Activated CD8-positive, alpha-beta memory T cell treated with anti-CD3 and anti-CD28 coated beads for 36 hours (primary cell): ENCODE measurements at regions not wholly inside any gene's neighbourhood (a gene's known extent, or its start where the extent isn't known, plus 50 kb on each side); places are given as distances from the start of the nearest gene placed in this dataset.
"Not testable (repeated sequence)": the region's sequence is repeated elsewhere in the genome, so short reads cannot be mapped to it uniquely, and the experiment has no call there.

ENCODE experiments used
- CTCF ChIA-PET: fragments of 350-600 bp; sonication (Branson Sonifier 250); formaldehyde crosslinking; loops from one replicate; lab custom pipeline; 2021; ENCODE audit warnings: antibody characterized with exemption; lab: Charles Lee
- POLR2A ChIA-PET: fragments of 350-600 bp; sonication (Branson Sonifier 250); formaldehyde crosslinking; loops from one replicate; lab custom pipeline; 2021; ENCODE audit warnings: antibody characterized with exemption; lab: Charles Lee

- CTCF ChIA-PET: interaction anchor here (1.0 to 2.2 kb wide), 4 partner anchors 14 to 58 kb away, joined by 3 to 9 read pairs (median 4); no protein-coding TSS in a partner anchor
Observed at GRCh38 chr14:106475214-106475613, 948.8 kb downstream of the TMEM121 start.

GRCh38 chr14:106477600-106477999, 951.2 kb downstream of the TMEM121 start:
- ChIA-PET POLR2A (interaction anchor here (0.6 kb wide), 1 partner anchor 217 kb away, joined by 5 read pairs; no protein-coding TSS in a partner anchor), CTCF (interaction anchor here (0.9 to 2.1 kb wide), 2 partner anchors 60 to 308 kb away, joined by 3 to 12 read pairs; no protein-coding TSS in a partner anchor)

More at GRCh38 chr14:106475214-106475613, 948.8 kb downstream of the TMEM121 start:
- POLR2A ChIA-PET: not testable (repeated sequence)

GRCh38 chr14:106480287-106480686, 953.9 kb downstream of the TMEM121 start:
- CTCF ChIA-PET, POLR2A ChIA-PET: not testable (repeated sequence)

- CTCF ChIA-PET, POLR2A ChIA-PET: not testable (repeated sequence)
Observed at GRCh38 chr14:106482213-106482612, 955.8 kb downstream of the TMEM121 start.

- ChIA-PET POLR2A (no interaction called here), CTCF (interaction anchor here (2.0 kb wide), 1 partner anchor 13 kb away, joined by 9 read pairs; no protein-coding TSS in a partner anchor)
Observed at GRCh38 chr14:106487600-106487999, 961.2 kb downstream of the TMEM121 start.

GRCh38 chr14:106488291-106488690, 961.9 kb downstream of the TMEM121 start:
- ChIA-PET POLR2A (no interaction called here), CTCF (interaction anchor here (1.4 to 4.8 kb wide), 3 partner anchors 14 to 70 kb away, joined by 3 to 22 read pairs (median 9); no protein-coding TSS in a partner anchor)

- ChIA-PET POLR2A (no interaction called here), CTCF (interaction anchor here (1.0 to 4.8 kb wide), 9 partner anchors 11 to 341 kb away, joined by 3 to 22 read pairs (median 3); no protein-coding TSS in a partner anchor)
Observed at GRCh38 chr14:106489112-106489881, 962.9 kb downstream of the TMEM121 start.

GRCh38 chr14:106490442-106490841, 964.1 kb downstream of the TMEM121 start:
- POLR2A ChIA-PET: no interaction called here
- CTCF ChIA-PET: interaction anchor here (0.9 to 4.8 kb wide), 6 partner anchors 14 to 340 kb away, joined by 3 to 22 read pairs (median 3); no protein-coding TSS in a partner anchor

- CTCF ChIA-PET: interaction anchor here (2.3 to 4.8 kb wide), 3 partner anchors 15 to 74 kb away, joined by 7 to 22 read pairs (median 8); no protein-coding TSS in a partner anchor
- POLR2A ChIA-PET: no interaction called here
Observed at GRCh38 chr14:106491851-106492250, 965.5 kb downstream of the TMEM121 start.

GRCh38 chr14:106493962-106494823, 967.8 kb downstream of the TMEM121 start:
- ChIA-PET CTCF (no interaction called here), POLR2A (no interaction called here)

- ChIA-PET POLR2A (no interaction called here), CTCF (interaction anchor here (0.8 to 1.1 kb wide), 2 partner anchors 11 to 32 kb away, joined by 3 read pairs; no protein-coding TSS in a partner anchor)
Observed at GRCh38 chr14:106500571-106500970, 974.2 kb downstream of the TMEM121 start.

GRCh38 chr14:106501898-106502297, 975.5 kb downstream of the TMEM121 start:
- ChIA-PET CTCF (no interaction called here), POLR2A (no interaction called here)

- ChIA-PET CTCF (interaction anchor here (0.8 to 1.2 kb wide), 3 partner anchors 16 to 88 kb away, joined by 3 read pairs; no protein-coding TSS in a partner anchor), POLR2A (no interaction called here)
Observed at GRCh38 chr14:106505366-106505765, 979.0 kb downstream of the TMEM121 start.

- ChIA-PET POLR2A (no interaction called here), CTCF (interaction anchor here (0.6 to 2.6 kb wide), 3 partner anchors 16 to 90 kb away, joined by 3 to 16 read pairs (median 8); no protein-coding TSS in a partner anchor)
Observed at GRCh38 chr14:106506881-106507305, 980.5 kb downstream of the TMEM121 start.

GRCh38 chr14:106507354-106507753, 981.0 kb downstream of the TMEM121 start:
- ChIA-PET POLR2A (interaction anchor here (1.3 kb wide), 1 partner anchor 29 kb away, joined by 3 read pairs; no protein-coding TSS in a partner anchor), CTCF (interaction anchor here (2.1 to 2.6 kb wide), 3 partner anchors 17 to 90 kb away, joined by 4 to 16 read pairs (median 8); no protein-coding TSS in a partner anchor)

GRCh38 chr14:106508216-106508615, 981.8 kb downstream of the TMEM121 start:
- CTCF ChIA-PET: interaction anchor here (1.7 to 2.6 kb wide), 4 partner anchors 18 to 91 kb away, joined by 4 to 16 read pairs (median 8); no protein-coding TSS in a partner anchor
- POLR2A ChIA-PET: interaction anchor here (1.3 kb wide), 1 partner anchor 30 kb away, joined by 3 read pairs; no protein-coding TSS in a partner anchor

- ChIA-PET CTCF (interaction anchor here (1.7 to 2.6 kb wide), 3 partner anchors 22 to 92 kb away, joined by 4 to 11 read pairs (median 7); no protein-coding TSS in a partner anchor), POLR2A (no interaction called here)
Observed at GRCh38 chr14:106509176-106509575, 982.8 kb downstream of the TMEM121 start.

GRCh38 chr14:106509807-106510206, 983.4 kb downstream of the TMEM121 start:
- POLR2A ChIA-PET: no interaction called here
- CTCF ChIA-PET: interaction anchor here (1.0 to 2.6 kb wide), 4 partner anchors 21 to 92 kb away, joined by 3 to 11 read pairs (median 5); no protein-coding TSS in a partner anchor
